DMS79 treated with DMSO at 0.1 percent for 48 hours (cell line): ENCODE measurements at regions not wholly inside any gene's neighbourhood (a gene's known extent, or its start where the extent isn't known, plus 50 kb on each side); places are given as distances from the start of the nearest gene placed in this dataset.

Source experiments
- DNase-seq: peaks from one replicate; lab custom pipeline; 2025; lab: John Stamatoyannopoulos, UW

GRCh38 chr10:109480836-109481235 lies 442.5 kb downstream of the XPNPEP1 start:
- DNase-seq: no peak

GRCh38 chr10:109475711-109476421 lies 447.4 kb downstream of the XPNPEP1 start:
- no peak for DNase-seq

DNA sequence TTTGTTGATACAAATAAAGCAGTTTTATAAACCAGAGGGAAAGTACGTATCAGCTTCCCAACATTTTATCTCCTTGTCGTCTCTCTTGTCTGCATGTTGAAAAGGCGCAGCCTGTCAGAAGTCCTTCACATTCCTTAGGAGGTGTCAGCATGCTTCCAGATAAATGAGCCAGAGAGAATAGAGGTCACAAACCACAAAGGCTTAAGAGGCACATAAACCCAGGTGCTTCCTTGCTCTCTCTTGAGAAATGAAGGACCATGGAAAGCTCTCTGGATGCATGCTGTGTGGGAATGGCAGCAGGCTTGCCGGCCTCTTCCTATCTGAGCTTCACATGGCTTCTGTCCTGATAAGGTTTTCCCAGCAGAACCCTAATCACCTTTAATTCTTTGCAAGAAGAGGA lies 448.5 kb downstream of the XPNPEP1 start:
- no peak for DNase-seq

DNA sequence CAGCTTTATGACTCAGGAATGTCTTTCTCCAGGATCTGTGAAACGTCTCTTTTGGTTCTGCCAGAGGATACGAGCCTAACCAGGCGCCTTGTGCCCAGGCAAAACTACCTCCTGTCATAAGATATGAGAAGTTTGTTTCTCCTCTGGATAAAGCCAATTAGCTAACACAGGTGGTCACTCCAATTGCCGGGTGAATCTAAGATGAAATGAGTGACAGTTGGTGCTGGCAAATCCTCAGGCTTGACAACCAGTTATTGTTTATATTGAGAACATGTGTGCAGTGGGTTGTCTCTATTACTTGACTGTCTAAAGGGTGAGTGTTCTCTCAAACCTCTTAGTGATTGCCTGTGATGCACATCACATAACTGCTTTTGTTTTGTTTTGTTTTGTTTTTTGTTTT lies 449.1 kb downstream of the XPNPEP1 start:
- no peak for DNase-seq

DNA sequence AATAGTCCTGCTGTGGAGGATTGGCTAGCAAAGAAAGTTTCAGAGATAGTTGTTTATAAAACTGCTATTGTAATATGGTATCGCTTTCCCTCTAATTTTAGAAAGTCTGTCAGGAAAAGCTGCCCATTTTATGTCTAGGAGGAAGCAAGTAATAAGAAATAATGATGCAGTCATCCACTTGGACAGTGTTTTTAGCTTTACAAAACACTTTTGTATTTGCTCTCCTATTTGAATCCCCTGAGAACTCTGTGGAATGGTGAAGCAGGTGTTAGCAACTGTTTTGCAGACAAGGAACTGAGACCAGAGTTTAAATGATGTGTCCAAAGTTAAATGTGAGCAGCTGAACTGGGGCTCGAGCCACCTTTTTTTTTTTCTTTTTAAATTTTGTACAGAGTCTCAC lies 455.8 kb downstream of the XPNPEP1 start:
- DNase-seq: no peak

GRCh38 chr10:109464949-109465348 lies 458.4 kb downstream of the XPNPEP1 start:
- DNase-seq: no peak

DNA sequence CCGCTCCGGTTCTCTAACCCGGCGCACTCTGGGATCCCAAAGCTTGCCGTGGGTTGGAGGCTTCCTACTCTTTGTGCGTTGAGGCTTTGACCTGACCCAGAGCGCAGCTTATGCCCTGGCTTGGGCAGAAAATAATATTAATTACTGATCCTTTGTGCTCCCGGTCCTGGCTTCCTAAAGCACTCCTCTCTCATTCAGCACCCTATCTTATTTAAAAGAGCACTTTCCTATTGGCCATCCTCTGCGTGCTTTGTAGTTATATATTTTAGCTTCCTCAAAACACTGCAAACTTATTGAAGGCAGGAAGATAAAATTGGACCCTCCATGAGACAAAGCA lies 466.0 kb downstream of the XPNPEP1 start:
- no peak for DNase-seq

DNA sequence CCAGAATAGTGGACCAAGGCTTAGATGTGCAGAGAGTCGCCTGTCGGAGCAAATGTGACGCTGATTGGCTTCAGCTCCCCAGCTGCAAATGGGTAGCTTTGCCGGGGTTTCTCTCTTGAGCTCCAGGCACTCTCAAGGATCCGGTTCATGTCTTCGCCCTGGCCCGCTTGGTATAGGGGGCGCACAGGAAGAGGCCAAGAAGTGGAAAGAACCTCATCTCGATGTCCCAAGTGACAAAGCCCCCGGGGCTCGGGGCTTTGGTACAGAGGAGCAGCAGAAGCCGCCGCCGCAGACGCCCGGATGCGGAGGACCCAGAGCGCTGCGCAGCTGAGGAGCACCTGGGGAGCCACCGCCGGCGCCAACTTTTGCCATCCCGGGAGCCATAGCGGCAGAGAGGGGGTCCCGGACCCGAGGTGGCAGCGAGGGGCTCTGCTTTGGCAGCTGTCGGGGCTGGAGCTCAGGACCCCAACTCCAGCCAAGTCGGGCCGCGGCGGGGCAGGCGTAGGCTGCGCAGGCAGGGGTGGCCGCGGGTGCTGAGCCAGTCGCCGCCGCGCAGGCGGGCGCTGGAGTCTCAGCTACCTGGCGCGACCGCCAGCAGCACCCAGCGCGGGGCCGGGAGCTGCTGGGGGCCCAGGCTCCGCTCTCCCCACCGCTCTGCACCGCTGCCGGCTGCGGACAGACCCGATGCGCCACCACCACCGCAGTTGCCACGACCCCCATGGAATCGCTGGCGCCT lies 466.6 kb downstream of the XPNPEP1 start:
- DNase-seq: no peak

DNA sequence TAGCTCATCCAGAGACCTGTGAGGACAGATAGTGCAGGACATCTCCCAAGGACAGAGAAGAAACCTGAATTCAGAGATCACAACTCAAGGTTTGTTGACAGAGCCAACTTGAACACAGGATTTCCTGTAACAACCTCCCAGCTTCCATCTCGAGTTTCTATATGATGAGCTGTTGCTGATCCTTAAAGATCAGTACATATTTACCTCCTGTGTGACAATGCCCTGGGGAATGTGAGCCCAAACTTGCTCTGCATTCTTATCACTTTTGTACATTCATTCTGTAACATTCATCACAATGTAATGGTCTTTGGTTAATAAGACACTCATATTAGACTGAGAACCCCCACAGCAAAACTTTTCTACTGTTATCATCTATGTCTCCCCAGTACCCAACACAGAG lies 468.6 kb downstream of the XPNPEP1 start:
- DNase-seq: no peak

DNA sequence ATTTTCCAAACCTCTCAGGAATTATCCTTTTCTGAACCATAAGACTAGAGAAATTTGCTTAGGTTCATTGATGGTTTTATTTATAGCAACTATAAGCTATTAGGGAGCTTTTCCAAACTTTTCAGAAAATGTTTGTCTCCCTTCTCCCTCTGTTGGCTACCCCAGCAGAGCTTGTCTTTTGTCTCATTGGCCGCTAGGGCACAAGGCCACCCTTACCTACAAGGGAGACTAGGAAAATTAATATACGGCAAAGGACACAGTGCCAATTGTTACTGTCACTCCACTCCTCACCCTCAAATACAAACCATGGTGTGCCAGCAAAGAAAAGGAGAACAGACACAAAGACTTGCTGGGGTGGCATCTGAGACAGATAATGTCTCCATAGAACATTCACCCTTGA lies 471.4 kb downstream of the XPNPEP1 start:
- DNase-seq: no peak

DNA sequence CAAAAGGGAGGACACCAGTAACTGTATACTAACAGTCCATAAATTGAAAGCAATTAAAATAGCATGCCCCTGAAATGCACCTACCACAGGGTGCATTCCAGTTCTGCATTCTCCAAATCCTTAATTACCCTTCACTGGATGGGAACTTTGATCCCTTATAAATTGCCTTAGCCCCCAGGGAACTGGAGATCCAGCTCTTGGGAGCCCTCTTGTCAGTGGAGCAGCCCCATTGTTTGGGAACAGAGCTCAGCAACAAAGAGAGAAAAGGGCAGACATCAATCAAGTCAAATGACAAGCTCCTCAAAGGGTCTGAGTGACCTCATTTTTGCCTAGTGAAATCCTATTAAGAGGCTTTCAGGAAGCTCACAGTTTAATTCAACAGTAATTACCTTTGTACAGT lies 472.6 kb downstream of the XPNPEP1 start:
- no peak for DNase-seq

DNA sequence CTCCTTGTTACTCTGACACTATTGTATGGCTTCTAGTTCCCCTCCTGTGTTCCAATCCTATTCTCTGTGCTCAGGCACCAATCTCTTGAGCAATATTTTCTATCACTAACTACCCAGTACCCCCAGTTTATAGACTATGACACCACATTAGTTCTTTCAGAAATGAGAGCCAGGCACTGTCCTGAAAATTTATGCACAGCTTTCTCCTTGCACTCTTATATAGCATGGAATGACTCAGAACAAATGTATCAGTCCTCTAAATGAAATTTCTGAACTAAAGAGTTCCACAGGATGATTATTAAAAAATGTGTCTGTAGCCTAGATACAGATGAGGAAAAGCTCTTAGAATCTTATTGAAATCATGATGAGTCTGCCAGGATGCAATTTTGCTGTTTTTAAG lies 489.9 kb downstream of the XPNPEP1 start:
- no peak for DNase-seq

DNA sequence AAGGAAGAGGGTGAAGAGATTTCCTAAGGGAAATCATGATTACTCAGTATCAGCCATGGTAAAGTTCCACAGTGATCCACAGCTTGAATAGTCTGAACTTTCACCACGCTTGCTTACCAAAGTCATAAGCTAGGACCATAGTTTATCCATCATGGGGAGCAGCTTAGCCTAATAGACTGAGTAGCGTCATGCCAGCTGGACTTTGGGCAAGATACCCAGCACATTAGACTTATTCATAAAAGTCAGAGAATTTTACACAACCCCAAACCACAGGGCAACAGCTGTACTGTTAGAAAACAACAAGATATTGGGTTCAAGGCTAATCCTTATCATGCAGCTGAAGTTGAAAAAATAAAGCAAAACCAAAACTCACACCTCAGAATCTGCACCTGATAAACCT lies 491.0 kb downstream of the XPNPEP1 start:
- no peak for DNase-seq

- no peak for DNase-seq
Measured at GRCh38 chr10:109430799-109431198, 492.5 kb downstream of the XPNPEP1 start.

DNA sequence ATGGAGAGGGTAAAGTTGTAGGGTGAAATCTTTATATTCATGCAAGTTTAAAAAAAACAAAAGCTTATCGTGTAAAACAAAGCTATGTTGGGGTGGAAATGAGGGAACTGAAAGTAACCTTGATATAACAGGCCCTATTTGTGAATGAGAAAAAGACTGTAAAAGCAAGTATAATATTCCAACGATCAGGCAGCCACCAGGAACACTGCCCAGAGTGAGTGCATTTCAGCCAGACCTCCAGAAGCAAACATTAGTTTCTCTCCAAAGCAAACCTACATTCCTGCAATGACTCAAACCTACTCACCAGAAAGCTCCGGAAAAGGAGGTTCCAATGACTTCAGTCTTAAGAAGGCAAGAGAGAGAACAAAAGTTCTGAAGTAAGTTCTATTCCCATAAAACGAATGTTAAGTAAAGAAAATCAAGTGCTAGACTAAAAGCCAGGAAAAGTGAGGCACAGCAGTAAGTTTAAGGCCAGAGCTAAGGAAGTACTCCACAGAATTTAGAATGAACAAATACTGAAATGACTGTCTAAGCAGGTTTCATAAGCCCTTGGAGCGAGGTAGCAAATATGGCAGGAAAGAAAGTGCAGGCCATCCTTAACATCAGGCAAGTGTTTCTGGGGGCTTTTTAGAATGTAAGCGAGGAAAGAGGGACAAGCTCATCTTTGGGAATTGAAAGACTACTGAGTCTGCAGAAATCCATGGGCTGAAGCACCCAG lies 493.1 kb downstream of the XPNPEP1 start:
- DNase-seq: no peak

GRCh38 chr10:109428775-109429491 lies 494.4 kb downstream of the XPNPEP1 start:
- DNase-seq: no peak

DNA sequence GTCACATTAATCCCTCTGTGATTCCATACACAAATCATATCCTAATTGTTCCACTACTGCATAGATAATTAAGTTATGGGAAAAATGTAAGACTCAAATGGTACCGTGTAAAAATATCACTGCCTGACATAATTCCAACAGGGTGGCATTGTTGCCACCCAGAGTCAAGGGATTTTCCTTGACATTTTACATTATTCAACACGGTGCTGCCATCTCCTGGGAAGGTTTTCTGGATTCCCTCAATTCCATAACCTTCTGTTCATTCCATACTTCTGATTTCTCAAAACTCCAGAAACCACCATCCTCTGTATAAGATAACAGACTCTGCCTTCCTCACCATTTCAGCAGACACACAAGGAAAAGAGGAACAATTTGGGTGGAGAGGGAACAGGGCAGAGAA lies 495.9 kb downstream of the XPNPEP1 start:
- no peak for DNase-seq

DNA sequence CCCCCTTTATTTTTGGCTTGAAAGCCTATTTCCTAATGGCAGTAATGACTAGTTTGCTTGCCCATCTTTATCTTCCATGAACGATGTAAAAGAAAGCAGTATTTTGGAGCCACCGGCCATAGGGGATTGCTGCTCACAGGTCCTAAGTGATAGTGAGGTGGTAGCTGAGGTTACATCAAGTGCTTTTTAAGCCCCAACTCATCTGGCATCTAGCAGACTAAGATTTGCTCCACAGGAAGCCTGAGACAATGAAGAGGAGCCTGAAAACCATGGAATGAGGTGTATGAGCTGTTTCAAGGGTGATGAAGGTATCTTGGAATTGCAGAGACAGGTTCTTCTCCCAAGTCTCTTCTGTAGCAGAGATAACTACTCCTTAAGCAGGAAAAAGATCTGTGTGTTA lies 496.3 kb downstream of the XPNPEP1 start:
- no peak for DNase-seq

DNA sequence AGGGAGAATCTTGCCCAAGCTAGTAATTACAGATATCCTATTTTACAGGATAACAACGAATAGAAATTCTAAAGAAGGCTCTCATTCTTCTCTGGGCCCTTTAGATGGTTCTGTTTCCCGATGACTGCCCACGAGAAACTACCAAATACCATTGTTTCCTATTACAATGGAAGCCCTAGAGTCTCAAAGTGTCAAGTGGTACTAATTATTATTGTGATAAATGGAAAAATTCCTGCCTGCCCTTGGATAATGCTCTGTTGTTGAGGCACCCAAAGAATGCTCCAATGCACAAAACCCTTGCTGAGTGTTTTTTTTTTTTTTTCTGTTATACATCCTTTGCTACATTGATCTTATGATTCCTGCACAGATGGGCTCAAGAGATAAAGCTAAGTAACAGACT lies 504.5 kb downstream of the XPNPEP1 start:
- no peak for DNase-seq

- DNase-seq: no peak
Measured at GRCh38 chr10:109417803-109418202, 505.5 kb downstream of the XPNPEP1 start.

DNA sequence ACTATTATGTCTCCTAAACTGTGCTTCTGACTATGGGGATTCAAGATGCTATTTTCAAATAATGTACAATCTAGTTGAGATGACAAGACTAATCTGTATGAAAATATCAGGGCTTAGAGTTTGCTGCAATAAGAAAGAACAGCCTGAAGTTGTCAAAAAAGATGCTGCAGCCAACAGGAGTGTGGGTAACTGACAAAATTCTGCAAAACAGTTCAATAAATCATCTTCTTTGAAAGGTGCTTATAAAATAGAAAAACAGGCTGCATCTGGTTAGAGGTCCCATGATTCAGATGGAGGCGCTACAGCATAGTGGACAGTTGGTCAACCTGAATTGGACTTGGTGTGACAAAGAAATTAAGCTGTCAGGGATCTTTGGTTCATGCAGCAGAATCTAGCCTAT lies 511.0 kb downstream of the XPNPEP1 start:
- no peak for DNase-seq

GRCh38 chr10:109411917-109412316 lies 511.4 kb downstream of the XPNPEP1 start:
- DNase-seq: no peak

DNA sequence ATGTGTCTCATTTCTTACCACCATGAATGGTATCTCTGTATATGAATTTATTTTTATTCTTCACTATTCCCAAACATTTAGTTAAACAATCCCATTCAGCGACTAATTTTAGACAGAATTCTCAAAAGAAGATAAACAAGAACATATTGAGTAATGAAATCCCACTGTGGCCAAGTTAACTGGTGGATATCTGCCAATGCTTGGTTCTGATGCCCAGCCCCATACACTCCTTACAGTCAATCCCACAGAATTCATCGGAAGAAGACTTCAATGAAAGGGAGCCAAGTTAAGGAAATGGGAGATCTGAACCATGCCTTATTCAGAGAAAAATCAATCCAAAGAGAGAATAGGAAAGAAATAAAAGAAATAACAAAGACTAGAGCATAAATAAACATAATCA lies 518.0 kb downstream of the XPNPEP1 start:
- no peak for DNase-seq
